ENCODE measurements at regions not wholly inside any gene's neighbourhood (a gene's known extent, or its start where the extent isn't known, plus 50 kb on each side); places are given as distances from the start of the nearest gene placed in this dataset.

- intact Hi-C loops (cut with micrococcal nuclease) (loop anchor here (5.0 kb wide), 1 partner anchor 68 kb away; no protein-coding TSS in a partner anchor), in situ Hi-C loops (cut with MboI; ENCODE audit: low sequenced_read_pairs) (no loop called here), dilution Hi-C loops (cut with HindIII; ENCODE audit: low sequenced_read_pairs, unreplicated experiment) (no loop called here)
- H2BK15ac ChIP-seq (ENCODE audit: low read depth, low read length), result peak overlapping the region; percentile 66; the same call in 1 of the 3 replicates
- H2BK120ac ChIP-seq (ENCODE audit: low read depth, low read length), result peak overlapping the region; percentile 38
- H4K5ac ChIP-seq (ENCODE audit: low read depth, low read length), result peak overlapping the region; percentile 12; the same call in 1 of the 2 replicates
- no peaks in the 10 kb centered on the region for H3K9me3 ChIP-seq (ENCODE audit: control insufficient read depth, insufficient read depth, low read length)
- TF ChIP-seq FOS (IDR thresholded peaks at IDR 0.05; ENCODE audit: low read depth, low read length) (no peak), CTCF (conservative IDR thresholded peaks at IDR 0.05; ENCODE audit: low read depth, low read length) (no peak), SMC3 (IDR thresholded peaks at IDR 0.05; ENCODE audit: low read depth, low read length) (no peak), MAFK (IDR thresholded peaks at IDR 0.05; ENCODE audit: low read depth, low read length) (no peak), CEBPB (IDR thresholded peaks at IDR 0.05; ENCODE audit: low read depth, low read length) (no peak), NFE2L2 (IDR thresholded peaks at IDR 0.05; ENCODE audit: low read depth, low read length) (no peak), ELK1 (IDR thresholded peaks at IDR 0.05; ENCODE audit: borderline replicate concordance, low read depth, low read length) (no peak), RFX5 (IDR thresholded peaks at IDR 0.05; ENCODE audit: low read depth, low read length) (no peak), RAD21 (IDR thresholded peaks at IDR 0.05; ENCODE audit: low read length) (no peak), RCOR1 (IDR thresholded peaks at IDR 0.05; ENCODE audit: insufficient replicate concordance, low read length) (no peak), USF2 (IDR thresholded peaks at IDR 0.05; ENCODE audit: low read depth, low read length) (no peak), BHLHE40 (IDR thresholded peaks at IDR 0.05; ENCODE audit: low read depth, low read length) (no peak), POLR2A (IDR thresholded peaks at IDR 0.05; ENCODE audit: low read depth, low read length) (no peak), MXI1 (IDR thresholded peaks at IDR 0.05; ENCODE audit: borderline replicate concordance, low read depth, low read length) (no peak), CHD1 (IDR thresholded peaks at IDR 0.05; ENCODE audit: low read depth, low read length) (no peak)
- peaks cover 0 to 7% of the 10 kb centered on the region in 2 experiments; a peak in 1 of 4 replicates for H3K79me1 ChIP-seq (ENCODE audit: low read depth in 1 of 2, low read length in 2 of 2)
- ChIA-PET POLR2A (ENCODE audit: unreplicated experiment) (no interaction called here), CTCF (interaction anchor here (1.5 kb wide), 1 partner anchor 59 kb away, joined by 3 read pairs; no protein-coding TSS in a partner anchor)
- H3K23ac ChIP-seq (ENCODE audit: low read depth, low read length), result no peak overlapping the region
- peak overlapping the region; percentile 72; the same call in 1 of the 2 replicates for H2BK20ac ChIP-seq (ENCODE audit: low read depth, low read length)
- ATAC-seq (ENCODE audit: low read depth) (no peak), DNase-seq (no peak)
- H3K36me3 ChIP-seq (ENCODE audit: control insufficient read depth, insufficient read depth, low read length), result no peaks in the 10 kb centered on the region
- H4K20me1 ChIP-seq (ENCODE audit: insufficient read depth, low read length), result no peaks in the 10 kb centered on the region
- no peak overlapping the region for H3K56ac ChIP-seq (ENCODE audit: extremely low read depth, insufficient read depth, low read length)
- peak overlapping the region; percentile 16; the same call in 1 of the 2 replicates for H3K4me2 ChIP-seq (ENCODE audit: low read depth, low read length)
- no CpG with 5 or more reads among the region's 4 CpGs for WGBS, 2 experiments (ENCODE audit: extremely low coverage in 2 of 2, insufficient read length in 1 of 2)
- H3K4me1 ChIP-seq (ENCODE audit: control insufficient read depth, insufficient read depth, low read length), result peaks cover 31% of the 10 kb centered on the region
- H2AK5ac ChIP-seq (ENCODE audit: low read depth, low read length), result peak overlapping the region; percentile 74
- no peak overlapping the region for H3K9ac ChIP-seq (ENCODE audit: low read depth, low read length)
- BruUV-seq (replicated peaks), result no TSS peak
- no peak overlapping the region for H2BK5ac ChIP-seq (ENCODE audit: low read depth, low read length, poor library complexity, severe bottlenecking)
- no peaks in the 10 kb centered on the region for H3K27me3 ChIP-seq (ENCODE audit: control insufficient read depth, insufficient read depth, low read length)
- peak overlapping the region; percentile 12; the same call in 1 of the 2 replicates for H3K14ac ChIP-seq (replicated peaks; ENCODE audit: low read depth, low read length)
- H2AFZ ChIP-seq (replicated peaks; ENCODE audit: low read length, poor library complexity), result no peak overlapping the region
- no peak overlapping the region for H3K27ac ChIP-seq (ENCODE audit: insufficient read depth, low read length)
- peak overlapping the region; percentile 24; the same call in 1 of the 2 replicates for H3K4ac ChIP-seq (ENCODE audit: low read depth, low read length)
- 0 out of 2 replicates have a peak overlapping the region, but pooled peaks have one; percentile 11 for H4K91ac ChIP-seq (ENCODE audit: insufficient read depth, low read depth, low read length)
- no peak overlapping the region for H3K4me3 ChIP-seq (ENCODE audit: insufficient read depth, low read depth, low read length)
- H2AK9ac ChIP-seq (replicated peaks; ENCODE audit: low read depth, low read length, poor library complexity), result peak overlapping the region; percentile 38
- 0 out of 4 replicates have a peak overlapping the region, but pooled peaks have one; percentile 4 to 20 for H4K8ac ChIP-seq (ENCODE audit: low read depth in 2 of 2, low read length in 2 of 2)
- H3K9me1 ChIP-seq (ENCODE audit: insufficient read depth, low read length), result peaks cover 30% of the 10 kb centered on the region
- peak overlapping the region; percentile 31; the same call in 1 of the 2 replicates for H3K18ac ChIP-seq (ENCODE audit: low read depth, low read length)
These were observed 113.7 kb upstream of the NAV2 start for GRCh38 chr11:19598876-19599486.
